ENCODE measurements at regions not wholly inside any gene's neighbourhood (a gene's known extent, or its start where the extent isn't known, plus 50 kb on each side); places are given as distances from the start of the nearest gene placed in this dataset.

GRCh38 chr5:31119938-31120641 is 73.4 kb upstream of the CDH6 start:
- H3K27me3 ChIP-seq (replicated peaks; ENCODE audit: insufficient read depth), result no peaks in the 10 kb centered on the region
- no peak overlapping the region for H3K27ac ChIP-seq
- H3K9me3 ChIP-seq, result no peaks in the 10 kb centered on the region
- no peak overlapping the region for H3K4me3 ChIP-seq
- TF ChIP-seq, protein P1, sequence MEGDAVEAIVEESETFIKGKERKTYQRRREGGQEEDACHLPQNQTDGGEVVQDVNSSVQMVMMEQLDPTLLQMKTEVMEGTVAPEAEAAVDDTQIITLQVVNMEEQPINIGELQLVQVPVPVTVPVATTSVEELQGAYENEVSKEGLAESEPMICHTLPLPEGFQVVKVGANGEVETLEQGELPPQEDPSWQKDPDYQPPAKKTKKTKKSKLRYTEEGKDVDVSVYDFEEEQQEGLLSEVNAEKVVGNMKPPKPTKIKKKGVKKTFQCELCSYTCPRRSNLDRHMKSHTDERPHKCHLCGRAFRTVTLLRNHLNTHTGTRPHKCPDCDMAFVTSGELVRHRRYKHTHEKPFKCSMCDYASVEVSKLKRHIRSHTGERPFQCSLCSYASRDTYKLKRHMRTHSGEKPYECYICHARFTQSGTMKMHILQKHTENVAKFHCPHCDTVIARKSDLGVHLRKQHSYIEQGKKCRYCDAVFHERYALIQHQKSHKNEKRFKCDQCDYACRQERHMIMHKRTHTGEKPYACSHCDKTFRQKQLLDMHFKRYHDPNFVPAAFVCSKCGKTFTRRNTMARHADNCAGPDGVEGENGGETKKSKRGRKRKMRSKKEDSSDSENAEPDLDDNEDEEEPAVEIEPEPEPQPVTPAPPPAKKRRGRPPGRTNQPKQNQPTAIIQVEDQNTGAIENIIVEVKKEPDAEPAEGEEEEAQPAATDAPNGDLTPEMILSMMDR (IDR thresholded peaks at IDR 0.05), result no peak
- ATAC-seq (ENCODE audit: insufficient number of reproducible peaks, low FRiP score, low read depth), result no peak
- H3K4me1 ChIP-seq (ENCODE audit: control insufficient read depth in 1 of 2, low read depth in 2 of 2), result peaks cover 9 to 21% of the 10 kb centered on the region in 2 donors
- DNase-seq (ENCODE audit: low spot score), result no peak
- no peaks in the 10 kb centered on the region for H3K36me3 ChIP-seq

DNA sequence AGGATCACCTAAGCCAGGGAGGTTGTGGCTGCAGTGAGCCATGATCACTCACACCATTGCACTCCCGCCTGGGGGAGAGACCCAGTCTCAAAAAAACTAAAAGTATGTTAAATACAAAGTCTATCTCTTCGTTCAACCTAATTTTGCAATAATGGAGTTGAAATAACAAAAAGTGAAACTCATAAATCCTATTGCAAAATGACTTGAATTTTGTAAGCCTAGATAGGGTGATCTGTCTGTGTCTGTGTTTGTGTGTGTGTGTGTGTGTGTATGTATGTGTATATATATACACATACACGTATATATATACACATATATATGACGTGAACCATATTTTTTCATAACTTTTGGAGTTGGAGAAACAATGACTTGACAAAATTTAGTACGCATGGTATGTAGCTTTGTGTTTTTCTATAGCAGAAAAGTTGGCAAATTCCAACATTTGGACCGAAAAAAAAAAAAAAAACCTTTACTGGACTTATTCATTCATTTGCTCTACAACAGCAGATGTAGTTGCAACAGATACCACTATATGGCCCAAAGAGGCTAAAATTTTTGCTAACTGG is 76.9 kb upstream of the CDH6 start:
- TF ChIP-seq, protein P1 (IDR thresholded peaks at IDR 0.05), result no peak
- H3K27ac ChIP-seq, result no peak overlapping the region
- no peaks in the 10 kb centered on the region for H3K36me3 ChIP-seq
- no peak overlapping the region for H3K4me3 ChIP-seq
- H3K9me3 ChIP-seq, result no peaks in the 10 kb centered on the region
- DNase-seq (ENCODE audit: low spot score) (no peak), ATAC-seq (ENCODE audit: insufficient number of reproducible peaks, low FRiP score, low read depth) (no peak)
- no peaks in the 10 kb centered on the region for H3K27me3 ChIP-seq (replicated peaks; ENCODE audit: insufficient read depth)
- peaks cover 6 to 23% of the 10 kb centered on the region in 2 donors for H3K4me1 ChIP-seq (ENCODE audit: control insufficient read depth in 1 of 2, low read depth in 2 of 2)

GRCh38 chr5:31114817-31115216 is 78.7 kb upstream of the CDH6 start:
- H3K4me1 ChIP-seq (ENCODE audit: control insufficient read depth in 1 of 2, low read depth in 2 of 2), result peaks cover 6 to 23% of the 10 kb centered on the region in 2 donors
- ATAC-seq (ENCODE audit: insufficient number of reproducible peaks, low FRiP score, low read depth) (no peak), DNase-seq (ENCODE audit: low spot score) (no peak)

DNA sequence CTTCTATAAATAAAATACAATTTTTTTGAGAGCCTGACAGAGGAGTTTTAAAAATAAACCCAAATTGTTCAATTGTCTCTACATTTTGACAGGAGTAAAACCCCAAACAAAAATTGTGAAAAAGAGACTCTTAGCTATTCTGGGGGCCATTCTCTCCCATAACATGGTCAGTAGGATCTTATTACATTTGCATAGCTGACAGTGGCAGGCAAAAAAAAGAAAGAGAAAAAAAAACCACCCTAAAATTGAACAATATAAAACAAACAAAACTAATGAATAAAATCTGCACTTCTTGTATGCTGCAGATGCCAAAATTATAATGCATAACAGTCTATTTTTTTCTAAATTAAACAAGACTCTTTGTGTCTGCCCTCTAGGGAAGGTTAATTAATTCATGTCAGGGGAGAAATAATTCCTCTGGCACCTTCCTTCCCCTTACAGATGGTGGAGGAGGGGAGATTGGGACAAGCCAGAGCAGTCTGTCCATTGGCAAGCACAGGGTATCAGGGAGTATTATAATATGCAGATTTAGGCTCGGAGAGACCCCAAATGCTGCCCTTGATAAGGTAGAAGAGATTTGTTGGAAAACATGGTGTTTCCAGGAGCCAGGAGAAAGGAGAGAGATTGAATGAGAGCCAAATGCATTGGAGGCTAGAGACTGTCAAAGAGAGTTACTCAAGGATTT is 79.7 kb upstream of the CDH6 start:
- no peak overlapping the region for H3K4me3 ChIP-seq
- TF ChIP-seq, protein P1 (IDR thresholded peaks at IDR 0.05), result no peak
- H3K27ac ChIP-seq, result peak overlapping the region; percentile 23 to 52

More at GRCh38 chr5:31114817-31115216, 78.7 kb upstream of the CDH6 start:
- H3K36me3 ChIP-seq, result no peaks in the 10 kb centered on the region
- no peaks in the 10 kb centered on the region for H3K27me3 ChIP-seq (replicated peaks; ENCODE audit: insufficient read depth)
- H3K9me3 ChIP-seq, result no peaks in the 10 kb centered on the region
- no peak overlapping the region for H3K4me3 ChIP-seq
- TF ChIP-seq, protein P1 (IDR thresholded peaks at IDR 0.05), result no peak
- H3K27ac ChIP-seq, result no peak overlapping the region

GRCh38 chr5:31113101-31113500 is 80.4 kb upstream of the CDH6 start:
- H3K4me3 ChIP-seq, result no peak overlapping the region
- peaks cover 6 to 23% of the 10 kb centered on the region in 2 donors for H3K4me1 ChIP-seq (ENCODE audit: control insufficient read depth in 1 of 2, low read depth in 2 of 2)
- no peaks in the 10 kb centered on the region for H3K36me3 ChIP-seq
- no peaks in the 10 kb centered on the region for H3K27me3 ChIP-seq (replicated peaks; ENCODE audit: insufficient read depth)
- ATAC-seq (ENCODE audit: insufficient number of reproducible peaks, low FRiP score, low read depth) (peak; percentile 76), DNase-seq (ENCODE audit: low spot score) (no peak)
- H3K9me3 ChIP-seq, result no peaks in the 10 kb centered on the region
- TF ChIP-seq, protein P1 (IDR thresholded peaks at IDR 0.05), result no peak
- H3K27ac ChIP-seq, result peak overlapping the region; percentile 23 to 52

More for the DNA sequence above, 79.7 kb upstream of the CDH6 start:
- Histone ChIP-seq H3K4me1 (ENCODE audit: control insufficient read depth in 1 of 2, low read depth in 2 of 2) (peaks cover 6 to 23% of the 10 kb centered on the region in 2 donors), H3K27me3 (replicated peaks; ENCODE audit: insufficient read depth) (no peaks in the 10 kb centered on the region), H3K9me3 (no peaks in the 10 kb centered on the region), H3K36me3 (no peaks in the 10 kb centered on the region)
- ATAC-seq (ENCODE audit: insufficient number of reproducible peaks, low FRiP score, low read depth), result no peak
- no peak for DNase-seq (ENCODE audit: low spot score)
